ENCODE measurements at regions not wholly inside any gene's neighbourhood (a gene's known extent, or its start where the extent isn't known, plus 50 kb on each side); places are given as distances from the start of the nearest gene placed in this dataset.

DNA sequence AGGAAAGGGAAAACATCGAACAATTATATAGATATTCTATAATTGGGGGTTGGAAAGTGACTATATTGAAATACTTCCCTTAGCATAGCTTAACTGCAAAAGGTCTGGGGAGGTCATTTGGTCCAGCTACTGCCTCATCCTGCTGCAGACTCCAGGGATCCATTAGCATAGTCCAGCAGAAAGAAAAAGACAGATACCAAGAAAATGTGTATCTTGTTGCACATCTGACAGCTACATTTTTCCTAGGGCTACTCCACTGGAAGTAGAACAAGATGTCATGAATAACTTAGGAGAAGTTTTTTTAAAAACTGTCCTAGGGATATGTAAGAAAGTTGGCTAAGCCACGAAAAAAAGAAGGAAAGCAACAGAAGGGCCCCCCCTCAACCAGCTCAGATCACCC lies 92.9 kb upstream of the SLC30A5 start:
- TF ChIP-seq, protein P1, sequence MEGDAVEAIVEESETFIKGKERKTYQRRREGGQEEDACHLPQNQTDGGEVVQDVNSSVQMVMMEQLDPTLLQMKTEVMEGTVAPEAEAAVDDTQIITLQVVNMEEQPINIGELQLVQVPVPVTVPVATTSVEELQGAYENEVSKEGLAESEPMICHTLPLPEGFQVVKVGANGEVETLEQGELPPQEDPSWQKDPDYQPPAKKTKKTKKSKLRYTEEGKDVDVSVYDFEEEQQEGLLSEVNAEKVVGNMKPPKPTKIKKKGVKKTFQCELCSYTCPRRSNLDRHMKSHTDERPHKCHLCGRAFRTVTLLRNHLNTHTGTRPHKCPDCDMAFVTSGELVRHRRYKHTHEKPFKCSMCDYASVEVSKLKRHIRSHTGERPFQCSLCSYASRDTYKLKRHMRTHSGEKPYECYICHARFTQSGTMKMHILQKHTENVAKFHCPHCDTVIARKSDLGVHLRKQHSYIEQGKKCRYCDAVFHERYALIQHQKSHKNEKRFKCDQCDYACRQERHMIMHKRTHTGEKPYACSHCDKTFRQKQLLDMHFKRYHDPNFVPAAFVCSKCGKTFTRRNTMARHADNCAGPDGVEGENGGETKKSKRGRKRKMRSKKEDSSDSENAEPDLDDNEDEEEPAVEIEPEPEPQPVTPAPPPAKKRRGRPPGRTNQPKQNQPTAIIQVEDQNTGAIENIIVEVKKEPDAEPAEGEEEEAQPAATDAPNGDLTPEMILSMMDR (IDR thresholded peaks at IDR 0.05): no peak
- no peak for TF ChIP-seq EZH2 (IDR thresholded peaks at IDR 0.05; ENCODE audit: borderline replicate concordance, insufficient read depth, low read depth, low read length, poor library complexity, severe bottlenecking)
